Testis (tissue), 2 donors: ENCODE measurements at regions not wholly inside any gene's neighbourhood (a gene's known extent, or its start where the extent isn't known, plus 50 kb on each side); places are given as distances from the start of the nearest gene placed in this dataset.

ENCODE experiments used
- DNase-seq: peaks from one replicate; pipeline ENCODE4 v3.0.0-alpha.2; 2019
- H3K27ac ChIP-seq, 2 donors: fragments of 200-600 bp; sonication (generic); one replicate each; pipeline ENCODE4 v1.5.1; 2019
- H3K27me3 ChIP-seq: fragments of 200-600 bp; sonication (generic); one replicate; pipeline ENCODE4 v1.5.1; 2019
- H3K36me3 ChIP-seq: fragments of 200-600 bp; sonication (generic); one replicate; pipeline ENCODE4 v1.5.1; 2017; ENCODE audit warnings: low read depth; ENCODE audit errors: missing control alignments
- H3K4me1 ChIP-seq: fragments of 200-600 bp; sonication (generic); one replicate; pipeline ENCODE4 v1.5.1; 2019
- H3K4me3 ChIP-seq, 2 donors: fragments of 200-600 bp; sonication (generic); one replicate each; pipeline ENCODE4 v1.5.1; 2017 to 2019
- H3K9me3 ChIP-seq: fragments of 200-600 bp; sonication (generic); one replicate; pipeline ENCODE4 v1.5.1; 2017
- POLR2A ChIP-seq: fragments of 450-650 bp; IDR thresholded peaks from one replicate; pipeline ENCODE4 v1.6.1; 2017; ENCODE audit warnings: antibody characterized with exemption, mild to moderate bottlenecking, moderate library complexity
- WGBS, 2 donors: methylation state at CpG; one replicate each; pipeline ENCODE4 v1.1.5; 2018; 5-methylcytosine and 5-hydroxymethylcytosine counted together
- intact Hi-C: fragments of 100-400 bp; cut with DNase I; formaldehyde crosslinking; loops from one replicate; pipeline ENCODE4 v1.15.1; 2023; ENCODE audit warnings: low total_unique reads
- TF ChIP-seq, protein P1 (sequence below), 3 experiments: fragments of 450-650 bp in 2 of 3; fragments of 200-600 bp in 1 of 3; sonication (generic) in 1 of 3; IDR thresholded peaks; one replicate each; pipeline ENCODE4 v1.5.1; 2016 to 2019; ENCODE audit warnings: antibody characterized with exemption in 3 of 3, mild to moderate bottlenecking in 2 of 3, moderate library complexity in 1 of 3

DNA sequence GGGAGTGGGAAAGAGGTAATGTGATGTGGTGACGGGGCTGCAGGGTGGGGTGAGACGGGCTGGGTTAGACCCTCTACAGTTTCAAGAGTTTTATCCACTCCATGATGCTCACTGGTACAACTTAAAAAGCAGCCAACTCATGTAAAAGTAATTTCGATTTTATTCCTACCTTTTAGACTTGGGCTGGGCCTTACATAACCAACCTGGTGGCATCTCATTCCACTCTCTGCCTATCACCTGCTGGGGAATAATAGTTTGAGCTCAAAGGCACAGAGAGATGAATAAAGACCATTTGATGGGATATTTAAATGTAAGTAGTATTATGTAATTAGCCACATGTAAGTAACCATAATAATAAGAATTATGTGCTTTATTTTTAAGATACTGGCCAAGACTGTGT lies 366.0 kb upstream of the RNF32 start:
- Histone ChIP-seq H3K4me3 (no peak overlapping the region), H3K9me3 (no peaks in the 10 kb centered on the region), H3K36me3 (no peaks in the 10 kb centered on the region), H3K4me1 (no peaks in the 10 kb centered on the region), H3K27ac (no peak overlapping the region), H3K27me3 (no peaks in the 10 kb centered on the region)
- 88 to 94% methylated on average over 3 of the region's 3 CpGs for WGBS, 2 donors
- intact Hi-C loops = no loop called here
- TF ChIP-seq, protein P1, sequence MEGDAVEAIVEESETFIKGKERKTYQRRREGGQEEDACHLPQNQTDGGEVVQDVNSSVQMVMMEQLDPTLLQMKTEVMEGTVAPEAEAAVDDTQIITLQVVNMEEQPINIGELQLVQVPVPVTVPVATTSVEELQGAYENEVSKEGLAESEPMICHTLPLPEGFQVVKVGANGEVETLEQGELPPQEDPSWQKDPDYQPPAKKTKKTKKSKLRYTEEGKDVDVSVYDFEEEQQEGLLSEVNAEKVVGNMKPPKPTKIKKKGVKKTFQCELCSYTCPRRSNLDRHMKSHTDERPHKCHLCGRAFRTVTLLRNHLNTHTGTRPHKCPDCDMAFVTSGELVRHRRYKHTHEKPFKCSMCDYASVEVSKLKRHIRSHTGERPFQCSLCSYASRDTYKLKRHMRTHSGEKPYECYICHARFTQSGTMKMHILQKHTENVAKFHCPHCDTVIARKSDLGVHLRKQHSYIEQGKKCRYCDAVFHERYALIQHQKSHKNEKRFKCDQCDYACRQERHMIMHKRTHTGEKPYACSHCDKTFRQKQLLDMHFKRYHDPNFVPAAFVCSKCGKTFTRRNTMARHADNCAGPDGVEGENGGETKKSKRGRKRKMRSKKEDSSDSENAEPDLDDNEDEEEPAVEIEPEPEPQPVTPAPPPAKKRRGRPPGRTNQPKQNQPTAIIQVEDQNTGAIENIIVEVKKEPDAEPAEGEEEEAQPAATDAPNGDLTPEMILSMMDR (IDR thresholded peaks at IDR 0.05) = no peak
- no peak for TF ChIP-seq POLR2A
- DNase-seq = no peak

- Histone ChIP-seq H3K36me3 (no peaks in the 10 kb centered on the region), H3K27me3 (no peaks in the 10 kb centered on the region), H3K9me3 (no peaks in the 10 kb centered on the region), H3K27ac (no peak overlapping the region), H3K4me3 (no peak overlapping the region), H3K4me1 (no peaks in the 10 kb centered on the region)
- intact Hi-C loops = no loop called here
- WGBS, 2 donors = 57 to 58% methylated on average over 3 of the region's 3 CpGs
- no peak for DNase-seq
- TF ChIP-seq POLR2A = no peak
- TF ChIP-seq, protein P1 (IDR thresholded peaks at IDR 0.05) = no peak
Measured at GRCh38 chr7:156261581-156261980, 379.0 kb upstream of the RNF32 start.

- Histone ChIP-seq H3K9me3 (no peaks in the 10 kb centered on the region), H3K4me1 (no peaks in the 10 kb centered on the region), H3K27me3 (no peaks in the 10 kb centered on the region), H3K4me3 (no peak overlapping the region), H3K36me3 (no peaks in the 10 kb centered on the region), H3K27ac (no peak overlapping the region)
- DNase-seq = no peak
- WGBS, 2 donors = 82 to 91% methylated on average over 1 of the region's 1 CpG
- intact Hi-C loops = no loop called here
- TF ChIP-seq, protein P1 (IDR thresholded peaks at IDR 0.05) = no peak
Measured at GRCh38 chr7:156257904-156258303, 382.7 kb upstream of the RNF32 start.

DNA sequence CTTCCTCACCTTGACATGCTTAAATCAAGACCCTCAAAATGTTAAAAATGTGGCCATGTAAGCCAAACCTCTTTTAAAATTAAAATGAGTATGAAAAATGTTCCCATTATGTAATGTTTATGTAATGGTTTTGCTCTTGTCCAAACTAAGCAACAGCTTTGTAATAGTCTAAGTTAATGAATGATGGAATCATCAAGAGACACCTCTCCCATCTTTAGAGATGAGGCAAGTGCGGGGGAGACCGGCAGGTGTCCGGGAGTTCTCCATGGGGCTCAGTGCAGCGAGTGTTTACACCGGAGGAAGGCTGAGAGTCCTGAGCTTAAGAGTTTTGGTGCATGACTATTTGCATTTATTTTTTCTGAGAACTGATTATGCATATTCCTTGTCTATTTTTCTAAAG lies 384.9 kb upstream of the RNF32 start:
- 85 to 86% methylated on average over 5 of the region's 5 CpGs for WGBS, 2 donors
- H3K4me1 ChIP-seq = no peaks in the 10 kb centered on the region
- no peak for DNase-seq
- no peak for TF ChIP-seq POLR2A
- TF ChIP-seq, protein P1 (IDR thresholded peaks at IDR 0.05) = no peak
- no peak overlapping the region for H3K27ac ChIP-seq
- no peaks in the 10 kb centered on the region for H3K9me3 ChIP-seq
- no peak overlapping the region for H3K4me3 ChIP-seq
- H3K27me3 ChIP-seq = no peaks in the 10 kb centered on the region
- H3K36me3 ChIP-seq = no peaks in the 10 kb centered on the region
- intact Hi-C loops = no loop called here

DNA sequence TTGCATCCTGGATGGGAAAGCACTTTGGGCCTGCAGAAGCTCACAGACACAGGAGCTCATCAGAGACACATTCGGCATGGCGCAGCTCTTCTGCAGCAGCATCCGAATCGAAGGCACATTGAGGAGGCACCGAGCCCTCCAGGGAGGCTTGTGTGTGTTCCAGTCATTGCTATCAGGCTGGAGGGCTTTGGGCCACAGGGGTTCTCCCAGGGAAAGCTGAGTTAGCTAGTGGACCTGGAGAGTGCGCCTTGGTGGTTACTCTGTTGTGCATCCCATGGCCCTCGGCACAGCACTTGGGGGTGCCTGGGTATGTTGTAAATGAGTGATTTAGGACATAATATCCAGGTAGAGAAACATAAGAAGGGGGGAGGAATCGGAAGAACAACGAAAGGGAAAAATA lies 388.7 kb upstream of the RNF32 start:
- Histone ChIP-seq H3K4me1 (no peaks in the 10 kb centered on the region), H3K27me3 (no peaks in the 10 kb centered on the region), H3K36me3 (no peaks in the 10 kb centered on the region), H3K9me3 (no peaks in the 10 kb centered on the region), H3K27ac (no peak overlapping the region), H3K4me3 (no peak overlapping the region)
- no peak for TF ChIP-seq POLR2A
- TF ChIP-seq, protein P1 (IDR thresholded peaks at IDR 0.05) = no peak
- DNase-seq = no peak
- intact Hi-C loops = no loop called here
- WGBS, 2 donors = 92 to 93% methylated on average over 9 of the region's 9 CpGs
